B cell (primary cell): ENCODE measurements at regions not wholly inside any gene's neighbourhood (a gene's known extent, or its start where the extent isn't known, plus 50 kb on each side); places are given as distances from the start of the nearest gene placed in this dataset.

Experiments used
- EZH2 ChIP-seq: IDR thresholded peaks from 2 replicates; pipeline ENCODE4 v1.6.1; 2012; ENCODE audit warnings: borderline replicate concordance, low read depth, mild to moderate bottlenecking, moderate library complexity, low read length; ENCODE audit not compliant: insufficient read depth, poor library complexity, severe bottlenecking
- TF ChIP-seq, protein P1 (sequence below): fragments of 200-600 bp; IDR thresholded peaks from one replicate; pipeline ENCODE4 v1.8.0; 2022; ENCODE audit warnings: antibody characterized with exemption, mild to moderate bottlenecking

DNA sequence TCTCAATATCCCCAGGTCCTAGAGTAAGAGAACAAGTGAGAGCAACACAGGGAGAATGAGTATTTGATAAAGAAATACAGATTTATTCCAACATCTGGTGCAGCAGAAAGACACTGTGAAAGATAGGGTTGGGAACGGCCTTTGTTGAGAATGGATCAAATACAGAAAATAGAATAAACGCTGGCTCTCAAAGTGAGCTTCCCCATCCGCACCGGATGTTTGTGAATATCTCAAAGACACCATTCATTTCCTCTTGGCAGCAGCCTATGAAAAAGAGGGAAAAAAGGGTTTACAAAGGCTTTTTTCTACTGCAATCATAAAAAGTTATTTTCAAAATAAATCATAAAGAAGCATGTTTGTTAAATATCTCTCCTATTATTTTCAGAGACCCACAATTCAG, 279.3 kb downstream of the CASP12 start:
- TF ChIP-seq, protein P1, sequence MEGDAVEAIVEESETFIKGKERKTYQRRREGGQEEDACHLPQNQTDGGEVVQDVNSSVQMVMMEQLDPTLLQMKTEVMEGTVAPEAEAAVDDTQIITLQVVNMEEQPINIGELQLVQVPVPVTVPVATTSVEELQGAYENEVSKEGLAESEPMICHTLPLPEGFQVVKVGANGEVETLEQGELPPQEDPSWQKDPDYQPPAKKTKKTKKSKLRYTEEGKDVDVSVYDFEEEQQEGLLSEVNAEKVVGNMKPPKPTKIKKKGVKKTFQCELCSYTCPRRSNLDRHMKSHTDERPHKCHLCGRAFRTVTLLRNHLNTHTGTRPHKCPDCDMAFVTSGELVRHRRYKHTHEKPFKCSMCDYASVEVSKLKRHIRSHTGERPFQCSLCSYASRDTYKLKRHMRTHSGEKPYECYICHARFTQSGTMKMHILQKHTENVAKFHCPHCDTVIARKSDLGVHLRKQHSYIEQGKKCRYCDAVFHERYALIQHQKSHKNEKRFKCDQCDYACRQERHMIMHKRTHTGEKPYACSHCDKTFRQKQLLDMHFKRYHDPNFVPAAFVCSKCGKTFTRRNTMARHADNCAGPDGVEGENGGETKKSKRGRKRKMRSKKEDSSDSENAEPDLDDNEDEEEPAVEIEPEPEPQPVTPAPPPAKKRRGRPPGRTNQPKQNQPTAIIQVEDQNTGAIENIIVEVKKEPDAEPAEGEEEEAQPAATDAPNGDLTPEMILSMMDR, result no peak
- TF ChIP-seq EZH2, result no peak
